HG03135 (cell line): ENCODE measurements at regions not wholly inside any gene's neighbourhood (a gene's known extent, or its start where the extent isn't known, plus 50 kb on each side); places are given as distances from the start of the nearest gene placed in this dataset.

Source experiments
- ATAC-seq: cut with Tn5 transposase; IDR thresholded peaks from one replicate; pipeline ENCODE4 v1.9.1; 2021; ENCODE audit warnings: mild to moderate bottlenecking, moderate library complexity; ENCODE audit not compliant: unreplicated experiment

GRCh38 chr12:74899031-74899829 is 310.4 kb downstream of the KCNC2 start:
- ATAC-seq, result no peak

- ATAC-seq, result no peak
Observed at GRCh38 chr12:74900232-74900631, 309.4 kb downstream of the KCNC2 start.

GRCh38 chr12:74903522-74903921 is 306.1 kb downstream of the KCNC2 start:
- no peak for ATAC-seq

DNA sequence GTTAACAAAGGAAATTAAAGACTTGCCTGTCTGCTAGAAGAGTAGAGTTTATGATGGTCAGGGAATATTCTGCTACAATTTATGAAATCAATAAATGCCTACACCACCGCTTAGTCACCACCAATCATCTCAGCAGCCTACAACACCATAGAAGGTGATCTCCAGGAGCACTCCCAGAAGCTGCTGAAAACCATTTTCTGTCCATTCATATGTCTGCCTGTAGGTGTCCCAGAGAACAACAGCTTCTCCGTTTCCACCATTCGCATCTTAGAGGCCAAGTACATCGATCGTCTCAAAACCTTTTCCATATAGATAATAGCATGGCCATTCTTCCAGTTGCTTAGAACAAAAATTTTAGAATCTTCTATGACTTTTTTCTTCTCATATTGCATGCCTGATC is 303.4 kb downstream of the KCNC2 start:
- ATAC-seq, result no peak

DNA sequence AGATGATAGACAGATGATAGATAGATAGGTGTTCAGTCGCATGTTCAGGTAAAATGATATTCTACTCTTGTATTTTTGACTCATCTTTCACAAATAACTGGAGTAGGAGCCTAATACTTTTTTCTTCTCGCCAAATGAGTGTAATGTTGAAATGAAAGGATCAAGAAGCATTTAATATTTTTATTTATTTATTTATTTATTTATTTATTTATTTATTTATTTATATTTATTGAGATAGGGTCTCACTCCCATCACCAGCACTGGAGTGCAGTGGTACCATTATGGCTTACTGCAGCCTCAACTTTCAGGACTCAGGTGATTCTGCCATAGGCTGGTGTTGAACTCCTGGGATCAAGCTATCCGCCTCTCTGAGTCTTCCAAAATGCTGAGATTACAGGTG is 298.8 kb downstream of the KCNC2 start:
- ATAC-seq, result no peak

- ATAC-seq, result no peak
Observed at GRCh38 chr12:74914378-74914777, 295.3 kb downstream of the KCNC2 start.

DNA sequence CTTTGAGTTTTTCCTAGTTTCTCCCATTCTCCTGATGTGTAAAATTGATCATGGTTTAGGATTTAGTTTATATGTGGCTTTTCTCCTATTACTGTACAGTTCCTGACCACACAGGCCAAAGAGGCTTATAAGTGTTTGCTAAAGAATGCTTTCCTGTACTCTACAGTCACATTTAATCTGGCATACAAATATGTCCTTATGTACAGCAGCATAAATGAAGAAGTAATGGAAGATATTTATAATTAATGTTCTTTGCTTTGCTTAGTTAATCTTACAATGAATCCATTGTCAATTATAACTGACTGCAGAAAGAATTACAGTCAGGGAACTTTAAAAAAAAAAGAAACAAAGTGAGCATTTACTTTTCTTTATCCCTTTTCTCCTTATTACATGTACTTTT is 293.9 kb downstream of the KCNC2 start:
- ATAC-seq, result no peak

GRCh38 chr12:74917743-74918142 is 291.9 kb downstream of the KCNC2 start:
- no peak for ATAC-seq

DNA sequence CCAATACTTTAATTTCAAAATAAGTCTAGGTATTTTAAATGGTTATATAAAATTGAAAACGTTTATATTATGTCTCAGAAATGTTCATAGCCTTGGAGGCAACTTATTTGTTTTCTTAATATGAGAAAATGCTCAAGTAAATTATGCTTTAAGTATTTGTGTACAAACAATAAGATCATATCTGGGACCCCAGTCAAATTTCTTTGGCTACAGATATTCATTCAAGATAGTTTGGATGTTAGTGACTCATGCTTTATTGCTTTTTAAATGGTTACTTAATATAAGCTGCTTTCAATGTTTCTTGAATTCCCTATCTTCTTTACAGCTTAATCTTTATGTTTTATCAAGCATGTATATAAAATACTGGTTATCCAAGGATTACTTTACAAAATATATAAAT is 291.3 kb downstream of the KCNC2 start:
- ATAC-seq, result no peak

- ATAC-seq, result no peak
Observed at GRCh38 chr12:74922117-74922516, 287.5 kb downstream of the KCNC2 start.

GRCh38 chr12:74922642-74923041 is 287.0 kb downstream of the KCNC2 start:
- ATAC-seq, result no peak

DNA sequence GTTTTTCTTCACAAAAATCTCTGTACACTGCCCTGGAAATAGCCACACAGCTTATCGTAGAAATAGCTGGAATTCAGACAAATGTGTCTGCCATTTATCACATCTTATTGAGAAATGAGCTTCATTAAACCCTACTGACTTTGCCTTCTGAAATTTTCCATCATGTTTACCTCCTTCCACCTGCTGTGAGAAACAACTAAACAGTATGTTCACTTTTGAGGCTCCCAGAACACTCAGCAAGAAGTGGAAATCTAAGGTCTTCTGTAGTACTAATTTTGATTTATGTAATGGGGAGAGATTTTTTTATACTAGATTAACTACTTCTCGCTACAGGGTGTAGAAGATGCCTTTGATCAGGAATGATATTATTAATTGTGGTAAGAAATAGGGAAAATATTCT is 268.0 kb downstream of the KCNC2 start:
- no peak for ATAC-seq

DNA sequence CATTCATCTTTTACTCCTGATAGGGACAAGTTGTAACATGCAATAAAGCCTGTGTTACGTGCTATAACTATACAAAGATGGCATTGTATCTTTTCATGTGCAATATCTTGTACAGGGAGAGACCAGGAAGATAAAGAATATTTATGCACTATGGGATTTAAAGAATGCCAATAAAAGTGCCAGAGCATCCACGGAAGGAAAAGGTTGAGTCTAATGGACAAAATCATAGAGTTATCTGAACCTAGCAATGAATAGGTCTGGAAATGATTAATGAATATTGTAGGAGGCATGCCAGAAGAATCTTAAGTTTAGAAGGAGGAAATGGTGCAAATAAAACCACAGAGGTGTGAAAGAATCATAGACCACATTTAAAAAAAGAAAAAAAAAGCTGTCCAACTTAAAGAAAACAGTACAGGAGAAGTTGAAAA is 263.9 kb downstream of the KCNC2 start:
- no peak for ATAC-seq

DNA sequence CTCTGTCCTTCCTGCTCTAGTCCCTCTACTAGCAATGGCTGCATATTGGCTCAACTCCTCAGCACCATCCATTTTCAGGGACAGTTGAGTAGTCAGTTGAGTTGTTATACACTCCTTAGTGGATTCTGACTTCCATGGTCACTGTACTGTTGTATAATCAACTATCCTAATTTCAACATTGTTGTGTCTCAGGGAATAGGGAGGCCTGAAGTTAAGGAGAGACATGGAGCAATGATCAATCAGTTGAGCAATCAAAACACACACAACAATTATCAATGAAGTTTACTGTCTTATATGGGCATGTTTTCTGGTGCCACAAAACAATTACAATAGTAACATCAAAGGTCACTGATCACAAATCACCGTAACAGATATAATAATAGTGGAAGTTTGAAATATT is 255.9 kb downstream of the KCNC2 start:
- no peak for ATAC-seq

GRCh38 chr12:74957231-74957630 is 252.4 kb downstream of the KCNC2 start:
- ATAC-seq, result no peak

DNA sequence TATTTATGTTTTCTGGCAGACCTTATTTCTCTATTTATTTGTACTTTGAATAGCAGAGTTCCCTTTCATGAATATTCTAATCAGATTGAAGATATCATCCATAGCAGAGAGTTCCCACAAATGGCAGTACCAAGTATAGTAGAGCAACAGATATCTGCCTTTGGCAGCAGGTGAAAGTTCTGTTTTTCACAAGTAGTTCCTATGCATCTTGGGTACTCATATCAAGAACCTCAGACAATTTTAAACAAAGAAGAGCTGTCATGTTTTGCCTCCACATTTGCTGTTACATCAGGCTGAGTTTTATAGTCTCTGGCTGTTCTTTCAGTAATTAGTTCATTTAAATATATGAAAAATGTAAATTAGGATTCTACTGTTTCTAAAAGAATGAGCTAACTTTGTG is 252.0 kb downstream of the KCNC2 start:
- no peak for ATAC-seq

GRCh38 chr12:74959657-74960056 is 250.0 kb downstream of the KCNC2 start:
- ATAC-seq, result no peak

DNA sequence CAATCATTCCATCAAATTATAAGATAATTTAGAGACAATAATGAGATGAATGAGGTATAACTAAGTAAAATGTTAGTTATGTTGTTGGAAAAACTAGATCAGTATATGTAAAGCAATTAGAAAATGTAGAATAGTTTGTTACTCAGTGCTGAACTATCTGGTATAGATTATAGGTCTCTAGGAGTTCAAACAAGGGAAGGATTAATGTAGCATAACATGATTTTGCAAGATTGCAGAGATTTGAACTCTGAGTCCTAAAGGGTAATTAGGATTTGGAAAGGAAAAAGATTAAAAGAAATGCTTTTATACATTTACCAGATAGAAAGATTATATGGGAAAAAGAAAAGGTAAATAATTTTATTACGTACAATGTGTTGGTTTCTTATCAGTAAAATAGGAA is 246.3 kb downstream of the KCNC2 start:
- no peak for ATAC-seq

GRCh38 chr12:74963867-74964331 is 245.7 kb downstream of the KCNC2 start:
- ATAC-seq, result no peak

- no peak for ATAC-seq
Observed at GRCh38 chr12:74964390-74964789, 245.2 kb downstream of the KCNC2 start.

DNA sequence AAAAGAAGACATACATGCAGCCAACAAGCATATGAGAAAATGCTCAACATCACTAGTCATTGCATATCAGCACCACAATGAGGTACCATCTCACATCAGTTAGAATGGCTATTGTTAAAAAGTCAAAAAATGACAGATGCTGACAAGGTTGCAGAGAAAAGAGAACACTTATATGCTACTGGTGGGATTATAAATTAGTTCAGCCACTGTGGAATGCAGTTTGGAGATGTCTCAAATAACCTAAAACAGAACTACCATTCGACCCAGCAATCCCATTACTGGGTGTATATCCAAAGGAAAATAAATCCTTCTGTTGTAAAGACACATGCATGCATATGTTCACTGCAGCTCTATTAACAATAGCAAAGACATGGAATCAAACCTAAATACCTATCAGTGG is 238.4 kb downstream of the KCNC2 start:
- ATAC-seq, result no peak

GRCh38 chr12:74977832-74978481 is 231.7 kb downstream of the KCNC2 start:
- ATAC-seq, result no peak
